MG63 (cell line): ENCODE measurements at regions not wholly inside any gene's neighbourhood (a gene's known extent, or its start where the extent isn't known, plus 50 kb on each side); places are given as distances from the start of the nearest gene placed in this dataset.
"Not testable (repeated sequence)": the region's sequence is repeated elsewhere in the genome, so short reads cannot be mapped to it uniquely, and the experiment has no call there.

ENCODE experiments used
- DNase-seq: peaks from one replicate; pipeline ENCODE4 v3.0.0-alpha.2; 2020
- H3K27me3 ChIP-seq: fragments of 250-450 bp; sonication (Bioruptor Pico); 2 replicates; pipeline ENCODE4 v1.5.1; 2020; ENCODE audit warnings: mild to moderate bottlenecking, moderate library complexity
- H3K36me3 ChIP-seq: fragments of 250-450 bp; sonication (Bioruptor Pico); 2 replicates; pipeline ENCODE4 v1.5.1; 2020; ENCODE audit warnings: mild to moderate bottlenecking, moderate library complexity
- H3K4me3 ChIP-seq: fragments of 250-450 bp; sonication (Bioruptor Pico); 2 replicates; pipeline ENCODE4 v1.5.1; 2020; ENCODE audit warnings: mild to moderate bottlenecking, moderate library complexity
- H3K9me3 ChIP-seq: fragments of 250-450 bp; sonication (Bioruptor Pico); 2 replicates; pipeline ENCODE4 v1.5.1; 2020; ENCODE audit warnings: mild to moderate bottlenecking, moderate library complexity

- no peak for DNase-seq
- Histone ChIP-seq H3K27me3 (no peaks in the 10 kb centered on the region), H3K36me3 (no peaks in the 10 kb centered on the region), H3K9me3 (no peaks in the 10 kb centered on the region), H3K4me3 (no peak overlapping the region)
Observed at GRCh38 chr2:142827170-142827569, 50.3 kb upstream of the KYNU start.

GRCh38 chr2:142825861-142826260 is 51.6 kb upstream of the KYNU start:
- Histone ChIP-seq H3K36me3 (no peaks in the 10 kb centered on the region), H3K27me3 (no peaks in the 10 kb centered on the region), H3K4me3 (no peak overlapping the region), H3K9me3 (no peaks in the 10 kb centered on the region)
- DNase-seq = no peak

GRCh38 chr2:142824756-142825155 is 52.7 kb upstream of the KYNU start:
- Histone ChIP-seq H3K9me3 (no peaks in the 10 kb centered on the region), H3K27me3 (no peaks in the 10 kb centered on the region), H3K4me3 (no peak overlapping the region), H3K36me3 (no peaks in the 10 kb centered on the region)
- DNase-seq = no peak

- Histone ChIP-seq H3K9me3 (no peaks in the 10 kb centered on the region), H3K27me3 (no peaks in the 10 kb centered on the region), H3K36me3 (no peaks in the 10 kb centered on the region), H3K4me3 (no peak overlapping the region)
- no peak for DNase-seq
Observed at GRCh38 chr2:142822190-142822589, 55.3 kb upstream of the KYNU start.

- H3K27me3 ChIP-seq = no peaks in the 10 kb centered on the region
- no peaks in the 10 kb centered on the region for H3K9me3 ChIP-seq
- DNase-seq = no peak
- no peaks in the 10 kb centered on the region for H3K36me3 ChIP-seq
- H3K4me3 ChIP-seq = no peak overlapping the region
Observed at GRCh38 chr2:142819411-142819810, 58.1 kb upstream of the KYNU start.

GRCh38 chr2:142815375-142815774 is 62.1 kb upstream of the KYNU start:
- no peaks in the 10 kb centered on the region for H3K36me3 ChIP-seq

GRCh38 chr2:142813830-142814829 is 63.3 kb upstream of the KYNU start:
- H3K4me3 ChIP-seq = no peak overlapping the region
- no peaks in the 10 kb centered on the region for H3K36me3 ChIP-seq
- H3K9me3 ChIP-seq = no peaks in the 10 kb centered on the region
- H3K27me3 ChIP-seq = no peaks in the 10 kb centered on the region
- no peak for DNase-seq

More at GRCh38 chr2:142815375-142815774, 62.1 kb upstream of the KYNU start:
- Histone ChIP-seq H3K9me3 (no peaks in the 10 kb centered on the region), H3K27me3 (no peaks in the 10 kb centered on the region), H3K4me3 (no peak overlapping the region)
- DNase-seq = no peak

GRCh38 chr2:142811644-142812043 is 65.8 kb upstream of the KYNU start:
- H3K27me3 ChIP-seq, DNase-seq, H3K4me3 ChIP-seq, H3K36me3 ChIP-seq, H3K9me3 ChIP-seq: not testable (repeated sequence)

GRCh38 chr2:142805244-142805643 is 72.2 kb upstream of the KYNU start:
- Histone ChIP-seq H3K4me3 (no peak overlapping the region), H3K36me3 (no peaks in the 10 kb centered on the region), H3K27me3 (no peaks in the 10 kb centered on the region), H3K9me3 (no peaks in the 10 kb centered on the region)
- no peak for DNase-seq

- Histone ChIP-seq H3K9me3 (no peaks in the 10 kb centered on the region), H3K4me3 (no peak overlapping the region), H3K27me3 (no peaks in the 10 kb centered on the region), H3K36me3 (no peaks in the 10 kb centered on the region)
- DNase-seq = no peak
Observed at GRCh38 chr2:142803158-142803557, 74.3 kb upstream of the KYNU start.

- Histone ChIP-seq H3K27me3 (no peaks in the 10 kb centered on the region), H3K9me3 (no peaks in the 10 kb centered on the region), H3K36me3 (no peaks in the 10 kb centered on the region), H3K4me3 (no peak overlapping the region)
- DNase-seq = no peak
Observed at GRCh38 chr2:142796588-142796987, 80.9 kb upstream of the KYNU start.

- Histone ChIP-seq H3K36me3 (no peaks in the 10 kb centered on the region), H3K4me3 (no peak overlapping the region), H3K9me3 (no peaks in the 10 kb centered on the region), H3K27me3 (no peaks in the 10 kb centered on the region)
- no peak for DNase-seq
Observed at GRCh38 chr2:142796161-142796560, 81.3 kb upstream of the KYNU start.

GRCh38 chr2:142794850-142795249 is 82.6 kb upstream of the KYNU start:
- no peak overlapping the region for H3K4me3 ChIP-seq
- DNase-seq = no peak
- no peaks in the 10 kb centered on the region for H3K27me3 ChIP-seq
- no peaks in the 10 kb centered on the region for H3K36me3 ChIP-seq
- no peaks in the 10 kb centered on the region for H3K9me3 ChIP-seq

GRCh38 chr2:142792328-142792727 is 85.1 kb upstream of the KYNU start:
- not testable (repeated sequence) for H3K36me3 ChIP-seq, H3K4me3 ChIP-seq, DNase-seq, H3K27me3 ChIP-seq, H3K9me3 ChIP-seq

GRCh38 chr2:142791335-142791734 is 86.1 kb upstream of the KYNU start:
- H3K4me3 ChIP-seq = no peak overlapping the region
- H3K27me3 ChIP-seq = no peaks in the 10 kb centered on the region
- no peaks in the 10 kb centered on the region for H3K36me3 ChIP-seq
- no peaks in the 10 kb centered on the region for H3K9me3 ChIP-seq
- no peak for DNase-seq

GRCh38 chr2:142786918-142787702 is 90.4 kb upstream of the KYNU start:
- Histone ChIP-seq H3K9me3 (no peaks in the 10 kb centered on the region), H3K36me3 (no peaks in the 10 kb centered on the region), H3K27me3 (no peaks in the 10 kb centered on the region), H3K4me3 (no peak overlapping the region)
- no peak for DNase-seq

- Histone ChIP-seq H3K36me3 (no peaks in the 10 kb centered on the region), H3K27me3 (no peaks in the 10 kb centered on the region), H3K4me3 (no peak overlapping the region), H3K9me3 (no peaks in the 10 kb centered on the region)
- DNase-seq = no peak
Observed at GRCh38 chr2:142782942-142783443, 94.5 kb upstream of the KYNU start.
